DOHH2 (cell line): ENCODE measurements at regions not wholly inside any gene's neighbourhood (a gene's known extent, or its start where the extent isn't known, plus 50 kb on each side); places are given as distances from the start of the nearest gene placed in this dataset.

Experiments used
- H3F3A ChIP-seq: fragments of 200-600 bp; sonication (generic), shearing (Covaris generic); 2 replicates; pipeline ENCODE4 v1.6.0; 2016; ENCODE audit warnings: antibody characterized with exemption, mild to moderate bottlenecking; ENCODE audit not compliant: control insufficient read depth, insufficient read depth
- H3K27ac ChIP-seq: fragments of 200-600 bp; sonication (generic); 2 replicates; pipeline ENCODE4 v1.5.1; 2014; ENCODE audit warnings: low read depth, mild to moderate bottlenecking, low read length, moderate library complexity
- H3K27me3 ChIP-seq: fragments of 200-600 bp; sonication (generic); 2 replicates; pipeline ENCODE4 v1.6.1; 2014; ENCODE audit warnings: mild to moderate bottlenecking, low read length, mixed read lengths; ENCODE audit not compliant: control insufficient read depth
- H3K36me3 ChIP-seq: fragments of 200-600 bp; sonication (generic); 2 replicates; pipeline ENCODE4 v1.6.1; 2014; ENCODE audit warnings: mild to moderate bottlenecking, low read length, moderate library complexity, mixed read lengths; ENCODE audit not compliant: control insufficient read depth
- H3K4me1 ChIP-seq: fragments of 200-600 bp; sonication (generic); 2 replicates; pipeline ENCODE4 v1.6.1; 2014; ENCODE audit warnings: mild to moderate bottlenecking, low read length, mixed read lengths; ENCODE audit not compliant: control insufficient read depth
- H3K4me2 ChIP-seq: fragments of 200-600 bp; sonication (generic); 2 replicates; pipeline ENCODE4 v1.6.0; 2014; ENCODE audit warnings: mild to moderate bottlenecking, low read length, moderate library complexity
- H3K4me3 ChIP-seq: fragments of 200-600 bp; sonication (generic); 2 replicates; pipeline ENCODE4 v1.5.1; 2014; ENCODE audit warnings: mild to moderate bottlenecking, low read length, mixed read lengths
- H3K79me2 ChIP-seq: fragments of 200-600 bp; sonication (generic); 2 replicates; pipeline ENCODE4 v1.6.1; 2014; ENCODE audit warnings: mild to moderate bottlenecking, low read length, mixed read lengths; ENCODE audit not compliant: control insufficient read depth
- H3K9me2 ChIP-seq: fragments of 200-600 bp; sonication (generic); replicated peaks from 2 replicates; pipeline ENCODE4 v1.6.1; 2014; ENCODE audit warnings: mild to moderate bottlenecking, low read length, mixed read lengths; ENCODE audit not compliant: control insufficient read depth
- H3K9me3 ChIP-seq: fragments of 200-600 bp; sonication (generic); 2 replicates; pipeline ENCODE4 v1.6.1; 2014; ENCODE audit warnings: antibody characterized with exemption, low read length, mixed read lengths; ENCODE audit not compliant: control insufficient read depth, insufficient read depth
- H4K20me1 ChIP-seq: fragments of 200-600 bp; sonication (generic); 2 replicates; pipeline ENCODE4 v1.6.0; 2014; ENCODE audit warnings: low read depth, mild to moderate bottlenecking, antibody characterized with exemption, low read length, moderate library complexity; ENCODE audit not compliant: control insufficient read depth, insufficient read depth
- EZH2phosphoT487 ChIP-seq: fragments of 200-600 bp; sonication (generic); IDR thresholded peaks from 2 replicates; pipeline ENCODE4 v1.6.1; 2017; ENCODE audit warnings: borderline replicate concordance, mild to moderate bottlenecking, antibody characterized with exemption, low read length, moderate library complexity, mixed read lengths
- TF ChIP-seq, protein P1 (sequence below): fragments of 200-600 bp; sonication (generic); IDR thresholded peaks from one replicate; pipeline ENCODE4 v1.5.1; 2014; ENCODE audit warnings: antibody characterized with exemption, mild to moderate bottlenecking, low read depth, low read length; ENCODE audit not compliant: poor library complexity, severe bottlenecking

DNA sequence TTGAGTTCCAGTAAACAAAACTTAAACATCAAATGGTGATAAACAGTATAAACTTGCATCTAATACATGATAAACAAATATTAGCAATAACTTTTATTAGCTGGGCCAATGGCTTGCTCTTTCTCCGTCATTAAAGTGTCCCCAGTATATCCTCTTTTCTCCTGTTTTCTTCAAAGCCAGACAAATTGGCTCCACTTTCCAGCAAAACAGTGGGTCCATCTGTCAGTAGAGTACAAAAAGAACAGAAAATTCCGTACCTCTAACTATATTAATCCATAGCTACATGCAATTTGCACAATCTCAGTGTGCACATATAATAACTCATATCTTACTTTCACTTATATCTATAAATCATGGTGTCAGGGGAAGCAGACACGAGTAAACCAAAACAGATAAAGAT is 678.0 kb upstream of the SPRY2 start:
- no peak overlapping the region for H3K27ac ChIP-seq
- H3K27me3 ChIP-seq, result no peaks in the 10 kb centered on the region
- peaks cover 5% of the 10 kb centered on the region; the same call in 1 of the 2 replicates for H3K9me3 ChIP-seq
- no peaks in the 10 kb centered on the region for H3K79me2 ChIP-seq
- no peak for TF ChIP-seq EZH2phosphoT487
- TF ChIP-seq, protein P1, sequence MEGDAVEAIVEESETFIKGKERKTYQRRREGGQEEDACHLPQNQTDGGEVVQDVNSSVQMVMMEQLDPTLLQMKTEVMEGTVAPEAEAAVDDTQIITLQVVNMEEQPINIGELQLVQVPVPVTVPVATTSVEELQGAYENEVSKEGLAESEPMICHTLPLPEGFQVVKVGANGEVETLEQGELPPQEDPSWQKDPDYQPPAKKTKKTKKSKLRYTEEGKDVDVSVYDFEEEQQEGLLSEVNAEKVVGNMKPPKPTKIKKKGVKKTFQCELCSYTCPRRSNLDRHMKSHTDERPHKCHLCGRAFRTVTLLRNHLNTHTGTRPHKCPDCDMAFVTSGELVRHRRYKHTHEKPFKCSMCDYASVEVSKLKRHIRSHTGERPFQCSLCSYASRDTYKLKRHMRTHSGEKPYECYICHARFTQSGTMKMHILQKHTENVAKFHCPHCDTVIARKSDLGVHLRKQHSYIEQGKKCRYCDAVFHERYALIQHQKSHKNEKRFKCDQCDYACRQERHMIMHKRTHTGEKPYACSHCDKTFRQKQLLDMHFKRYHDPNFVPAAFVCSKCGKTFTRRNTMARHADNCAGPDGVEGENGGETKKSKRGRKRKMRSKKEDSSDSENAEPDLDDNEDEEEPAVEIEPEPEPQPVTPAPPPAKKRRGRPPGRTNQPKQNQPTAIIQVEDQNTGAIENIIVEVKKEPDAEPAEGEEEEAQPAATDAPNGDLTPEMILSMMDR, result no peak
- H3K4me1 ChIP-seq, result no peaks in the 10 kb centered on the region
- no peaks in the 10 kb centered on the region for H3F3A ChIP-seq
- no peaks in the 10 kb centered on the region for H3K36me3 ChIP-seq
- H3K4me3 ChIP-seq, result no peak overlapping the region
- no peaks in the 10 kb centered on the region for H3K9me2 ChIP-seq
- H4K20me1 ChIP-seq, result no peaks in the 10 kb centered on the region
- H3K4me2 ChIP-seq, result no peak overlapping the region

DNA sequence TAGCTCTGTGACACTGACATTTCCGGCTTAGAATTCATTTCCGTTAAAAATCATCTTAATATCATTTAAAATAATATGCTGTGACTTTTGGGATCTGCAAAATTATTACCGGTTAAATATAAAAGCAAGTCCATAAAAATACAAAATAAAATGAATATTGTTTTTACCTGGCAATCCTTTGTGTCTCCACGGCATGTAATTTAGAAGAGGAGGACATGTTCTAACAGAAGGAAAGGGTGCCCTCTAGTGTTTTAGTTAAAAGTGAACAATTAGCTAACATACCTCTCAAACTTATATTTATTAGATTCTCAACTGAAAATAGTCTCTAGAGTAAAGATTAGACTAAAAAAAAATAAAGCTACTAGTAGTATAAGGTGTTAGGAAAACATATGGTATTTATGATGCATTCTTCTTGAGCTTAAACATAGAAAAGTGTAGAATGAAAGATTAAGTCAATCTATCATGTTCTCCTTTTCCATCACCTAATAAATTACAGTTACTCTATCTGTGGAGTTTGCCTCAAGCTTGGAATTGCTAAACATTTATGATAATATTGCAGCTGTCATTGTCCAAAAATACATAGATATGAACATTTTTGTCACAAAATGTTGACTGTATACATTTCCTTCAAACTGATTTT is 676.7 kb upstream of the SPRY2 start:
- H3K36me3 ChIP-seq, result no peaks in the 10 kb centered on the region
- no peak overlapping the region for H3K4me3 ChIP-seq
- TF ChIP-seq EZH2phosphoT487, result no peak
- TF ChIP-seq, protein P1, result peak; percentile 50
- no peaks in the 10 kb centered on the region for H3K27me3 ChIP-seq
- H3K9me2 ChIP-seq, result no peaks in the 10 kb centered on the region
- H3K9me3 ChIP-seq, result peaks cover 5% of the 10 kb centered on the region; the same call in 1 of the 2 replicates
- no peak overlapping the region for H3K4me2 ChIP-seq
- no peaks in the 10 kb centered on the region for H3F3A ChIP-seq
- H4K20me1 ChIP-seq, result no peaks in the 10 kb centered on the region
- no peak overlapping the region for H3K27ac ChIP-seq
- no peaks in the 10 kb centered on the region for H3K4me1 ChIP-seq
- H3K79me2 ChIP-seq, result no peaks in the 10 kb centered on the region

DNA sequence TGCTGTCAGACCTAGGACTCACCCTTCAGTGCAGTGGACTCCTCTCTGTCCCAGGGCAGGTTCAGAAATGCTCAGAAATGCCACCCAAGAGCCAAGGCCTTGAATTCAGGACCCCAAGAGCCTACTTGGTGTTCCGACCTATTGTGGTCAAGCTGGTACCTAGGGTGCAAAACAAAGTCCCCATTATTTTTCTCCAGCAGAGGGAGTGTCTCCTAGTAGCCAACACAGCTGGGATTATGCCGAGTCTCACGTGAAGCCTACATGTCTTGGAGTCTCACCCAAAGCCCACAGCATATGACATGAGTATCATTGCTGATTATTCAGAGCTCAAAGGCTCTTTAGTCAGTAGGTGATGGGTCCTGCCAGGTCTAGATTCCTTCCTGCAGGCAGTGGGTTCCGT is 671.1 kb upstream of the SPRY2 start:
- Histone ChIP-seq H3K79me2 (no peaks in the 10 kb centered on the region), H3K4me2 (no peak overlapping the region), H3K36me3 (no peaks in the 10 kb centered on the region), H3K4me1 (no peaks in the 10 kb centered on the region), H3K9me3 (no peaks in the 10 kb centered on the region), H3F3A (no peaks in the 10 kb centered on the region), H3K27me3 (no peaks in the 10 kb centered on the region), H3K9me2 (no peaks in the 10 kb centered on the region), H4K20me1 (no peaks in the 10 kb centered on the region), H3K27ac (no peak overlapping the region), H3K4me3 (no peak overlapping the region)
- TF ChIP-seq, protein P1, result no peak
- no peak for TF ChIP-seq EZH2phosphoT487
